ENCODE measurements at regions not wholly inside any gene's neighbourhood (a gene's known extent, or its start where the extent isn't known, plus 50 kb on each side); places are given as distances from the start of the nearest gene placed in this dataset.

DNA sequence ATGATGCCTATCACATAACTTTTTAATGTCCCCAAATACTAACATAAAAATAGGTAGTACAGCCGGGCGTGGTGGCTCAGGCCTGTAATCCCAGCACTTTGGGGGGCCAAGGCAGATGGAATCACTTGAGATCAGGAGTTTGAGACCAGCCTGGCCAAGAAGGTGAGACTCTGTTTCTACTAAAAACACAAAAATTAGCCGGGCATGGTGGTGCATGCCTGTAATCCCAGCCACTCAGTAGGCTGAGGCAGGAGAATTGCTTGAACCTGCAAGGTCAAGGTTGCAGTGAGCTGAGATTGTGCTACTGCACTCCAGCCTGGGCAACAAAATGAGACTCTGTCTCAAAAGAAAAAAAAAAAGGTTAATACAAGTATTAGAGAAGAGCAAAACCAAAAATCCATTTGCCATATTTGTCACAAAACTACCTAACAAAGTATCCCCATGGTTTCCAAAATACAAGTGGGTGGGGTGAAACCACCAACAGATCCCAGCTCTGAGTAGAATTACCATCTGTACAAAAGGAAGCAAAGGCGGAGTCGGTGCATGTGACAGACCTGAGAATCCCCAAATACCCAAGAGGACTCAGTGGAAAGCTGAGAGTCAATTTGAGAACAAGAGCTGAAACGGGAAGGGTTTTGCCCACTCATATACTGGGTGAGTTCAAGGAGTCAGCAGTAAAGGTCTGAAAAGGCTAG, 113.2 kb downstream of the TOMM20 start:
- Mint-ChIP-seq H3K36me3 (ENCODE audit: low read depth) (peaks cover 6% of the 10 kb centered on the region), H3K4me1 (ENCODE audit: low read depth) (peaks cover 91% of the 10 kb centered on the region), H3K4me3 (no peak overlapping the region), H3K27me3 (ENCODE audit: low read depth) (no peaks in the 10 kb centered on the region), H3K9me3 (peaks cover 8% of the 10 kb centered on the region), H3K27ac (peak overlapping the region; percentile 92)
- DNase-seq, result peak; percentile 89
- CTCF ChIA-PET, result interaction anchor here (0.7 to 0.8 kb wide), 4 partner anchors 34 to 415 kb away, joined by 3 to 4 read pairs (median 4); no protein-coding TSS in a partner anchor
- intact Hi-C loops (cut with micrococcal nuclease), result loop anchor here (1.0 to 10.0 kb wide), 7 partner anchors 33 to 1269 kb away; partner anchors contain the start of gene ERO1B

- H3K4me3 Mint-ChIP-seq, result no peak overlapping the region
- intact Hi-C loops (cut with micrococcal nuclease), result loop anchor here (1.0 to 10.0 kb wide), 8 partner anchors 34 to 1270 kb away; partner anchors contain the start of genes ERO1B and LYST
Observed at GRCh38 chr1:235014756-235015155, 113.9 kb downstream of the TOMM20 start.

GRCh38 chr1:235013512-235013911, 115.1 kb downstream of the TOMM20 start:
- Mint-ChIP-seq H3K36me3 (ENCODE audit: low read depth) (peaks cover 5% of the 10 kb centered on the region), H3K9me3 (peaks cover 10% of the 10 kb centered on the region), H3K27me3 (ENCODE audit: low read depth) (no peaks in the 10 kb centered on the region), H3K27ac (peak overlapping the region; percentile 94), H3K4me3 (no peak overlapping the region), H3K4me1 (ENCODE audit: low read depth) (peaks cover 92% of the 10 kb centered on the region)
- DNase-seq, result peak; percentile 4
- CTCF ChIA-PET, result no interaction called here
- intact Hi-C loops (cut with micrococcal nuclease), result loop anchor here (5.0 to 10.0 kb wide), 2 partner anchors 854 to 1271 kb away; partner anchors contain the start of genes ERO1B and LYST

More at GRCh38 chr1:235014756-235015155, 113.9 kb downstream of the TOMM20 start:
- DNase-seq, result peak; percentile 3
- Mint-ChIP-seq H3K4me1 (ENCODE audit: low read depth) (peaks cover 94% of the 10 kb centered on the region), H3K9me3 (peaks cover 8% of the 10 kb centered on the region), H3K27me3 (ENCODE audit: low read depth) (no peaks in the 10 kb centered on the region), H3K27ac (peak overlapping the region; percentile 92), H3K36me3 (ENCODE audit: low read depth) (peaks cover 6% of the 10 kb centered on the region)
- CTCF ChIA-PET, result interaction anchor here (0.7 kb wide), 1 partner anchor 415 kb away, joined by 3 read pairs; no protein-coding TSS in a partner anchor

DNA sequence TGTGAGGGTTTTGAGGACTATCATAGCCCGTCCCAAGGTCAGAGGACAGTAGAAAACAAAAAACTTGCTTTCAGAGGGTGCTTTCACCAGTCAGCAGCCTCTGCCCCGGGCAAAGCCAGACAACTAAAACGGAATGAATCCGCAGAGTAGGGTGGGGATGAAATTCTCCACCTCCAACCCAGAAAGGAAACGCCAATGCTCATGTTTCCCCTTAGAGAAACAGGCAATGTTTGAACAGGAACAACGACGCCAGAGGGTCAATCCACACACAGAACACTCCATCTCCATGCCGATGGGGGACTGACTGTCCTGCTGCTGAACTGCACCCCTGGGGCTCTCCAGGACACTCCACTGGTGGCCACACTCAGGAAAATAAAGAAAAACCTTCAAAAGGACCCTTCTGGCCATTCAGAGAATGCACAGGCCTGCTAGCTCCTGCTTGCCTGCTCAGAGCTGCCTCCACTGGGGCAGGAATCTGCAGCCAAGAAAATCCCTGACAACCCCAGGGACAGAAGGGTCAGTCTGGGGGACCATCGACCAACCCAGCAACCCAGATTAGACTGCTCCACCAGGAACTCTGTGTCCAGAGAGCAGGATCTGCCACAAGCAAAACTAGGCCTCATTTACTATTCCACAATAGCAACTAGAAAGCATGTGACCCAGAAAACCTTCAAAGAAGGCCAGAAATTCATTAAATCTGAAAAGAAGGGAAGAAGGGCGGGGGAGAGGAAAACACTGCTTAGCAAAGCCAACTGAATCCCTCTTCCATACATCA, 116.0 kb downstream of the TOMM20 start:
- Mint-ChIP-seq H3K27me3 (ENCODE audit: low read depth) (no peaks in the 10 kb centered on the region), H3K36me3 (ENCODE audit: low read depth) (peaks cover 4% of the 10 kb centered on the region), H3K4me1 (ENCODE audit: low read depth) (peaks cover 90% of the 10 kb centered on the region), H3K27ac (peak overlapping the region; percentile 94), H3K9me3 (peaks cover 9% of the 10 kb centered on the region), H3K4me3 (peak overlapping the region; percentile 46)
- CTCF ChIA-PET, result interaction anchor here (0.8 to 1.8 kb wide), 6 partner anchors 23 to 170 kb away, joined by 3 to 8 read pairs (median 6); no protein-coding TSS in a partner anchor
- DNase-seq, result no peak
- intact Hi-C loops (cut with micrococcal nuclease), result loop anchor here (1.0 to 10.0 kb wide), 3 partner anchors 741 to 1272 kb away; partner anchors contain the start of genes ERO1B and LYST

DNA sequence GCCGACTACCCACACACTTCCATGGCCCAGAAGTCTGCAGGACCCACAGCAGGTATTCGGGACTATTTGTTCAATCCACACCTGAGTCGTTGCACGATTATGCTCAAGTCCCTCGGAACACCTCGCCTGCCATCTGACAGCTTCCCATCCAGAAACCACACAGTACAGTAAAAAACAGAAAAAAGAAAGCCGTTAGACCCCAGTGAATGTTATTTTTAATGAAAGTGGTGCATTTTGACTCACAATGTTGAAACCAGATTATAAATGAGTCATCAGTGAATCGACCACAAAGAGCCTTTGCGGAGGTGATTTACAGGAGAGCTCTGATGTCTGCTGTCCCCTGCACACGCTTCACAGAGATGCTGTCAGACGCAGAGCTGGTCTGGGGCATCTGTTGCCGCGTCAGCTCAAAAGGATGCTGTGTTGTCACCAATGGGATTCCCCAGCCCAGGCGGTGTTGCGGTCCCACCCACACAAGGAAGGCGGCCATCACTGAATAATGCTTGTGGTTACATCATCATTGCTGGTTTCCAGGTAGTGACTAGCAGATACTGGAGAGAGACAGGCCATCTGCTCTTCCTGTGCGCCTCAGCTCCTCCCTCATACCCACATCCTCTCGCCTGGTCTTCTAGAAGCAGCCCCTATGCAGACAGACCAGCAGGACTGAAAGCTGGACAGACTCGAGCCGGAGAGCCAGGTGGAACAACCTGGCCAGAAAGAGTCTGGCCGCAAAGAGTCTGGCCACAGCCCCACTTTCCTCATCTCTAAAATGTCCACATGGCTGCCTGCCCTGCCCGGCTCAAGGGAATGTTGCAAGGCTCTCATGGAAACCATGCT, 116.8 kb downstream of the TOMM20 start:
- peak overlapping the region; percentile 94 for H3K27ac Mint-ChIP-seq
- peak; percentile 99 for DNase-seq
- intact Hi-C loops (cut with micrococcal nuclease), result loop anchor here (1.0 to 10.0 kb wide), 22 partner anchors 32 to 1273 kb away; partner anchors contain the start of genes ARID4B, COA6, ERO1B and GGPS1
- H3K36me3 Mint-ChIP-seq (ENCODE audit: low read depth), result peaks cover 7% of the 10 kb centered on the region
- CTCF ChIA-PET, result interaction anchor here (0.5 to 1.8 kb wide), 14 partner anchors 19 to 530 kb away, joined by 3 to 8 read pairs (median 3); no protein-coding TSS in a partner anchor
- H3K4me1 Mint-ChIP-seq (ENCODE audit: low read depth), result peaks cover 89% of the 10 kb centered on the region
- peak overlapping the region; percentile 56 for H3K4me3 Mint-ChIP-seq
- H3K9me3 Mint-ChIP-seq, result peaks cover 12% of the 10 kb centered on the region
- H3K27me3 Mint-ChIP-seq (ENCODE audit: low read depth), result no peaks in the 10 kb centered on the region

- intact Hi-C loops (cut with micrococcal nuclease), result loop anchor here (1.0 to 10.0 kb wide), 21 partner anchors 31 to 1274 kb away; partner anchors contain the start of genes ARID4B, COA6, ERO1B and GGPS1
- CTCF ChIA-PET, result interaction anchor here (0.5 to 1.8 kb wide), 9 partner anchors 19 to 529 kb away, joined by 3 to 8 read pairs (median 4); no protein-coding TSS in a partner anchor
- H3K36me3 Mint-ChIP-seq (ENCODE audit: low read depth), result peaks cover 7% of the 10 kb centered on the region
Observed at GRCh38 chr1:235011064-235011598, 117.5 kb downstream of the TOMM20 start.

DNA sequence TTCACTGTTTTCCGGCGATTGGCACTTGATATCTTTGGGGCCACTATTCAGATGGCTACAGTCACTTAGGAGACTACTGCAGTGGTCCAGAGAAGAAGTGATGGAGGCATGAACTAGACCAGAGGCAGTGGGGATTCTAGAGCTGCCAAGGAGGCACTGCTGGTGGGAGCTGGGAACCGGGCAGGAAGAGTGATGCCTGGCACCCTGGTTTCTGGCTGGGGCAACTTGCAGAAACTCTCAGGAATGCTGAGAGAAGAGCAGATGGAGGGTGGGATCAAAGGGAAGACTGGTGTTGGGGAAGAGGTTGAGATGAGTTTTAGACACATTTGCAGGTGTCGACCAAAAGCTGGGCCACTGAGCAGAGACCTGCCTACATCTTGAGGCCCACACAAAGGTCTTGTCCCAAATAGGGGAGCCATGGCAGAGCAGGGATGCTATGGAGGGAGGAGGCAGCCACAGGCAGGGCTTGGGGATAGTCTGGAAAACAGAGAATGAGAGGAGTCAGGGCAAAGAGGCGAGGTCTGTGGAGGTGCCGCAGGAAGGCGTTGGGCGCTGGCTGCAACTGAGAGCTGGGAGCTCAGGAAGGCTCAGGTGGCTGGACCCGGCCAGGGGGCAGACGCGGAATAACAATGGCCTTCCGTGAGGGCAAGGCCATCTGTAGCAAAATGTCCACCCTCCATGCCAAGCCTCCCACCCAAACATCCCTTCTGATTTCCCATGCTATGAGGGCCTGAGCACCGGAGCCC, 118.9 kb downstream of the TOMM20 start:
- intact Hi-C loops (cut with micrococcal nuclease), result loop anchor here (2.0 to 10.0 kb wide), 7 partner anchors 39 to 1275 kb away; partner anchors contain the start of genes ARID4B, ERO1B, GGPS1 and LYST
- peak; percentile 5 for DNase-seq
- H3K36me3 Mint-ChIP-seq (ENCODE audit: low read depth), result peaks cover 6% of the 10 kb centered on the region
- peaks cover 15% of the 10 kb centered on the region for H3K9me3 Mint-ChIP-seq
- H3K27me3 Mint-ChIP-seq (ENCODE audit: low read depth), result no peaks in the 10 kb centered on the region
- CTCF ChIA-PET, result no interaction called here
- peaks cover 90% of the 10 kb centered on the region for H3K4me1 Mint-ChIP-seq (ENCODE audit: low read depth)
- H3K4me3 Mint-ChIP-seq, result no peak overlapping the region
- peak overlapping the region; percentile 94 for H3K27ac Mint-ChIP-seq

More at GRCh38 chr1:235011064-235011598, 117.5 kb downstream of the TOMM20 start:
- peak overlapping the region; percentile 56 for H3K4me3 Mint-ChIP-seq
- peaks cover 14% of the 10 kb centered on the region for H3K9me3 Mint-ChIP-seq
- peak; percentile 92 for DNase-seq
- peaks cover 91% of the 10 kb centered on the region for H3K4me1 Mint-ChIP-seq (ENCODE audit: low read depth)
- H3K27ac Mint-ChIP-seq, result peak overlapping the region; percentile 94
- no peaks in the 10 kb centered on the region for H3K27me3 Mint-ChIP-seq (ENCODE audit: low read depth)

- peaks cover 85% of the 10 kb centered on the region for H3K4me1 Mint-ChIP-seq (ENCODE audit: low read depth)
- intact Hi-C loops (cut with micrococcal nuclease), result no loop called here
- CTCF ChIA-PET, result no interaction called here
- peak; percentile 4 for DNase-seq
- H3K9me3 Mint-ChIP-seq, result peaks cover 15% of the 10 kb centered on the region
- H3K36me3 Mint-ChIP-seq (ENCODE audit: low read depth), result peaks cover 6% of the 10 kb centered on the region
- H3K4me3 Mint-ChIP-seq, result no peak overlapping the region
- H3K27me3 Mint-ChIP-seq (ENCODE audit: low read depth), result no peaks in the 10 kb centered on the region
- H3K27ac Mint-ChIP-seq, result peak overlapping the region; percentile 85
Observed at GRCh38 chr1:235009074-235009473, 119.6 kb downstream of the TOMM20 start.

GRCh38 chr1:235008239-235008638, 120.4 kb downstream of the TOMM20 start:
- H3K36me3 Mint-ChIP-seq (ENCODE audit: low read depth), result peaks cover 6% of the 10 kb centered on the region
- CTCF ChIA-PET, result interaction anchor here (0.7 to 1.2 kb wide), 2 partner anchors 46 to 126 kb away, joined by 3 read pairs; no protein-coding TSS in a partner anchor
- H3K9me3 Mint-ChIP-seq, result peaks cover 15% of the 10 kb centered on the region
- H3K4me1 Mint-ChIP-seq (ENCODE audit: low read depth), result peaks cover 83% of the 10 kb centered on the region
- H3K27me3 Mint-ChIP-seq (ENCODE audit: low read depth), result no peaks in the 10 kb centered on the region
- intact Hi-C loops (cut with micrococcal nuclease), result no loop called here
- no peak for DNase-seq
- no peak overlapping the region for H3K4me3 Mint-ChIP-seq
- peak overlapping the region; percentile 85 for H3K27ac Mint-ChIP-seq

DNA sequence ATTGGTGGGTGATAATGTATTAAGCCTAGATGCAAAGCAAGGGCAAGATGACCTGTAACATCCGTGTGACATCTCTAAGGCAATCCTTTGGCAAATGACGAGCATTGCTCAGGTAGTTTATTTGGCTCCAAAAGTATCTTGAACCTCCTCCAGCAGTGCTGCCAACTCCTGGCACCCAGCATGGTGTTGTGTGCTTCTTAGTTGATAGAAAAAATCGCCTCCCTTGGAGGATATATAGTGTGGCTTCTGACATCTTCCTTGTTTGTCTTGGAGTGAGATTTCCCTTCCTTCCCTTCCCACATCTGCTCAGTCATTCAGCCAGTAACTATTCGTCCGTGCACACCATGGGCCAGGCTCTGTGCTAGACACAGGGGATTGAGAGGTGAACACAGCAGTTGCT, 121.8 kb downstream of the TOMM20 start:
- H3K27me3 Mint-ChIP-seq (ENCODE audit: low read depth), result no peaks in the 10 kb centered on the region
- no peak overlapping the region for H3K27ac Mint-ChIP-seq
- peaks cover 15% of the 10 kb centered on the region for H3K9me3 Mint-ChIP-seq
- intact Hi-C loops (cut with micrococcal nuclease), result no loop called here
- CTCF ChIA-PET, result interaction anchor here (1.0 to 1.6 kb wide), 2 partner anchors 17 to 81 kb away, joined by 3 to 5 read pairs; no protein-coding TSS in a partner anchor
- H3K4me1 Mint-ChIP-seq (ENCODE audit: low read depth), result peaks cover 77% of the 10 kb centered on the region
- no peak overlapping the region for H3K4me3 Mint-ChIP-seq
- H3K36me3 Mint-ChIP-seq (ENCODE audit: low read depth), result peaks cover 6% of the 10 kb centered on the region
- DNase-seq, result no peak

All from activated naive CD4-positive, alpha-beta T cell treated with anti-CD3 and anti-CD28 coated beads for 36 hours (primary cell).